ENCODE measurements at regions not wholly inside any gene's neighbourhood (a gene's known extent, or its start where the extent isn't known, plus 50 kb on each side); places are given as distances from the start of the nearest gene placed in this dataset.

GRCh38 chr7:16348251-16348650 lies 73.1 kb downstream of the CRPPA start:
- no peak for TF ChIP-seq NFIC (IDR thresholded peaks at IDR 0.05)
- TF ChIP-seq CREB1 (IDR thresholded peaks at IDR 0.05; ENCODE audit: low read depth) = no peak
- no peak for TF ChIP-seq CEBPB (IDR thresholded peaks at IDR 0.05)
- TF ChIP-seq USF1 (IDR thresholded peaks at IDR 0.05) = no peak
- TF ChIP-seq FOXM1 (IDR thresholded peaks at IDR 0.05; ENCODE audit: borderline replicate concordance, low read depth) = no peak
- no peak for TF ChIP-seq EGR1 (IDR thresholded peaks at IDR 0.05)
- no peak for TF ChIP-seq TCF12 (IDR thresholded peaks at IDR 0.05; ENCODE audit: low read depth)
- TF ChIP-seq YY1 (IDR thresholded peaks at IDR 0.05; ENCODE audit: low read depth) = no peak
- no peak for TF ChIP-seq TAF1 (IDR thresholded peaks at IDR 0.05; ENCODE audit: low read depth)
- TF ChIP-seq MAX (IDR thresholded peaks at IDR 0.05) = no peak
- no peak for TF ChIP-seq ZBTB7A (IDR thresholded peaks at IDR 0.05; ENCODE audit: low read depth)
- TF ChIP-seq REST (IDR thresholded peaks at IDR 0.05; ENCODE audit: low read depth) = no peak
- TF ChIP-seq RAD21 (IDR thresholded peaks at IDR 0.05; ENCODE audit: low read depth) = no peak
- TF ChIP-seq EP300 (IDR thresholded peaks at IDR 0.05; ENCODE audit: borderline replicate concordance) = no peak
- TF ChIP-seq TEAD4 (IDR thresholded peaks at IDR 0.05) = no peak

- TF ChIP-seq YY1 (IDR thresholded peaks at IDR 0.05; ENCODE audit: low read depth) (no peak), TAF1 (IDR thresholded peaks at IDR 0.05; ENCODE audit: low read depth) (no peak), MAX (IDR thresholded peaks at IDR 0.05) (no peak), CREB1 (IDR thresholded peaks at IDR 0.05; ENCODE audit: low read depth) (no peak), USF1 (IDR thresholded peaks at IDR 0.05) (no peak), RAD21 (IDR thresholded peaks at IDR 0.05; ENCODE audit: low read depth) (no peak), EGR1 (IDR thresholded peaks at IDR 0.05) (no peak), CEBPB (IDR thresholded peaks at IDR 0.05) (no peak), EP300 (IDR thresholded peaks at IDR 0.05; ENCODE audit: borderline replicate concordance) (no peak), FOXM1 (IDR thresholded peaks at IDR 0.05; ENCODE audit: borderline replicate concordance, low read depth) (no peak), TCF12 (IDR thresholded peaks at IDR 0.05; ENCODE audit: low read depth) (no peak), ZBTB7A (IDR thresholded peaks at IDR 0.05; ENCODE audit: low read depth) (no peak), TEAD4 (IDR thresholded peaks at IDR 0.05) (no peak)
Observed at GRCh38 chr7:16347827-16348192, 73.5 kb downstream of the CRPPA start.

GRCh38 chr7:16347066-16347826 lies 74.1 kb downstream of the CRPPA start:
- TF ChIP-seq TCF12 (IDR thresholded peaks at IDR 0.05; ENCODE audit: low read depth) = no peak
- peak; percentile 10; the same call in 1 of the 2 replicates for TF ChIP-seq MAX (IDR thresholded peaks at IDR 0.05)
- TF ChIP-seq EGR1 (IDR thresholded peaks at IDR 0.05) = no peak

- TF ChIP-seq MAX (IDR thresholded peaks at IDR 0.05) = peak; percentile 29; the same call in 1 of the 2 replicates
- peak; percentile 53; the same call in 1 of the 2 replicates for TF ChIP-seq NFIC (IDR thresholded peaks at IDR 0.05)
- TF ChIP-seq ZBTB7A (IDR thresholded peaks at IDR 0.05; ENCODE audit: low read depth) = no peak
- no peak for TF ChIP-seq TAF1 (IDR thresholded peaks at IDR 0.05; ENCODE audit: low read depth)
- peak; percentile 65; the same call in 1 of the 2 replicates for TF ChIP-seq TCF12 (IDR thresholded peaks at IDR 0.05; ENCODE audit: low read depth)
- peak; percentile 55; the same call in 1 of the 2 replicates for TF ChIP-seq EP300 (IDR thresholded peaks at IDR 0.05; ENCODE audit: borderline replicate concordance)
- peak; percentile 83 for TF ChIP-seq TEAD4 (IDR thresholded peaks at IDR 0.05)
- peak; percentile 39; the same call in 1 of the 2 replicates for TF ChIP-seq FOXM1 (IDR thresholded peaks at IDR 0.05; ENCODE audit: borderline replicate concordance, low read depth)
- TF ChIP-seq USF1 (IDR thresholded peaks at IDR 0.05) = no peak
- TF ChIP-seq CREB1 (IDR thresholded peaks at IDR 0.05; ENCODE audit: low read depth) = no peak; the same call in 1 of the 2 replicates
- peak; percentile 5; the same call in 1 of the 2 replicates for TF ChIP-seq RAD21 (IDR thresholded peaks at IDR 0.05; ENCODE audit: low read depth)
Observed at GRCh38 chr7:16345979-16346958, 75.1 kb downstream of the CRPPA start.

GRCh38 chr7:16344927-16345326 lies 76.4 kb downstream of the CRPPA start:
- TF ChIP-seq CEBPB (IDR thresholded peaks at IDR 0.05) (no peak), TEAD4 (IDR thresholded peaks at IDR 0.05) (no peak), EGR1 (IDR thresholded peaks at IDR 0.05) (no peak), EP300 (IDR thresholded peaks at IDR 0.05; ENCODE audit: borderline replicate concordance) (no peak), TCF12 (IDR thresholded peaks at IDR 0.05; ENCODE audit: low read depth) (no peak), TAF1 (IDR thresholded peaks at IDR 0.05; ENCODE audit: low read depth) (no peak), RAD21 (IDR thresholded peaks at IDR 0.05; ENCODE audit: low read depth) (no peak), MAX (IDR thresholded peaks at IDR 0.05) (no peak), ZBTB7A (IDR thresholded peaks at IDR 0.05; ENCODE audit: low read depth) (no peak), REST (IDR thresholded peaks at IDR 0.05; ENCODE audit: low read depth) (no peak)
